ENCODE measurements at regions not wholly inside any gene's neighbourhood (a gene's known extent, or its start where the extent isn't known, plus 50 kb on each side); places are given as distances from the start of the nearest gene placed in this dataset.

DNA sequence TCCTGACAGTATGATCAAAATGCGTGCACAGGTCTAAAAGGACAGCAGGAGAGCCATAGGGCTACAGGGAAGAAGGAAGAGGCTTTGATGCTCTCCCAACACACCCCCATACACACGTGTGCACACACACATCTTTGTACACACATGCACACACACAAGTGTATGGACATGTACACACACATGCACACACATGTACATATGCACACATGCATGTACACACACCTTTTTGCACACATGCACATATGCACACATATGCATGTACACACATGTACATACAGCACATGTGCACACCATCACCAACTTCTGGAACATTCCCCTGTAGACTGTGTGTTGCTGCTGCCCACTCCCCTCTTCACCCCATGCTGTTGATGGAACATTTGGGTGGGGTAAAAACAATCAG, 255.6 kb upstream of the CTBP2 start:
- no peak for TF ChIP-seq POLR2A (IDR thresholded peaks at IDR 0.05)
- TF ChIP-seq, protein P1, sequence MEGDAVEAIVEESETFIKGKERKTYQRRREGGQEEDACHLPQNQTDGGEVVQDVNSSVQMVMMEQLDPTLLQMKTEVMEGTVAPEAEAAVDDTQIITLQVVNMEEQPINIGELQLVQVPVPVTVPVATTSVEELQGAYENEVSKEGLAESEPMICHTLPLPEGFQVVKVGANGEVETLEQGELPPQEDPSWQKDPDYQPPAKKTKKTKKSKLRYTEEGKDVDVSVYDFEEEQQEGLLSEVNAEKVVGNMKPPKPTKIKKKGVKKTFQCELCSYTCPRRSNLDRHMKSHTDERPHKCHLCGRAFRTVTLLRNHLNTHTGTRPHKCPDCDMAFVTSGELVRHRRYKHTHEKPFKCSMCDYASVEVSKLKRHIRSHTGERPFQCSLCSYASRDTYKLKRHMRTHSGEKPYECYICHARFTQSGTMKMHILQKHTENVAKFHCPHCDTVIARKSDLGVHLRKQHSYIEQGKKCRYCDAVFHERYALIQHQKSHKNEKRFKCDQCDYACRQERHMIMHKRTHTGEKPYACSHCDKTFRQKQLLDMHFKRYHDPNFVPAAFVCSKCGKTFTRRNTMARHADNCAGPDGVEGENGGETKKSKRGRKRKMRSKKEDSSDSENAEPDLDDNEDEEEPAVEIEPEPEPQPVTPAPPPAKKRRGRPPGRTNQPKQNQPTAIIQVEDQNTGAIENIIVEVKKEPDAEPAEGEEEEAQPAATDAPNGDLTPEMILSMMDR (IDR thresholded peaks at IDR 0.05): no peak
